Osteocyte (in vitro differentiated cells): ENCODE measurements at regions not wholly inside any gene's neighbourhood (a gene's known extent, or its start where the extent isn't known, plus 50 kb on each side); places are given as distances from the start of the nearest gene placed in this dataset.

Experiments used
- DNase-seq: peaks from one replicate; pipeline ENCODE4 v3.0.0; 2021; ENCODE audit warnings: mixed read lengths; ENCODE audit not compliant: unreplicated experiment; ENCODE audit errors: extremely low spot score
- H3K27ac Mint-ChIP-seq: one replicate; pipeline ENCODE4 v1.8.0; 2021; ENCODE audit warnings: mild to moderate bottlenecking, mixed read lengths; ENCODE audit not compliant: unreplicated experiment
- H3K27me3 Mint-ChIP-seq: one replicate; pipeline ENCODE4 v1.8.0; 2021; ENCODE audit warnings: mixed read lengths; ENCODE audit not compliant: unreplicated experiment
- H3K36me3 Mint-ChIP-seq: one replicate; pipeline ENCODE4 v1.8.0; 2021; ENCODE audit warnings: mixed read lengths; ENCODE audit not compliant: unreplicated experiment
- H3K4me1 Mint-ChIP-seq: one replicate; pipeline ENCODE4 v1.8.0; 2021; ENCODE audit warnings: mixed read lengths; ENCODE audit not compliant: unreplicated experiment
- H3K4me3 Mint-ChIP-seq: one replicate; pipeline ENCODE4 v1.8.0; 2021; ENCODE audit warnings: mild to moderate bottlenecking, moderate library complexity, mixed read lengths; ENCODE audit not compliant: unreplicated experiment
- H3K9me3 Mint-ChIP-seq: one replicate; pipeline ENCODE4 v1.8.0; 2021; ENCODE audit warnings: mixed read lengths; ENCODE audit not compliant: unreplicated experiment
- CTCF ChIP-seq: fragments of 200-600 bp; sonication (generic); IDR thresholded peaks from 2 replicates; pipeline ENCODE4 v1.5.0; 2021; ENCODE audit warnings: antibody characterized with exemption, mild to moderate bottlenecking, moderate library complexity

- no peak for TF ChIP-seq CTCF
- Mint-ChIP-seq H3K27ac (no peak overlapping the region), H3K4me3 (no peak overlapping the region), H3K9me3 (peaks cover 19% of the 10 kb centered on the region), H3K4me1 (no peaks in the 10 kb centered on the region), H3K36me3 (peaks cover 6% of the 10 kb centered on the region), H3K27me3 (peaks cover 8% of the 10 kb centered on the region)
- no peak for DNase-seq
Observed at GRCh38 chr6:105474234-105474633, 71.4 kb upstream of the PREP start.

- TF ChIP-seq CTCF = no peak
- Mint-ChIP-seq H3K4me3 (no peak overlapping the region), H3K9me3 (peaks cover 20% of the 10 kb centered on the region), H3K27me3 (peaks cover 17% of the 10 kb centered on the region), H3K36me3 (peaks cover 4% of the 10 kb centered on the region), H3K27ac (no peak overlapping the region), H3K4me1 (no peaks in the 10 kb centered on the region)
- DNase-seq = no peak
Observed at GRCh38 chr6:105469946-105470345, 67.1 kb upstream of the PREP start.

- peaks cover 4% of the 10 kb centered on the region for H3K36me3 Mint-ChIP-seq
Observed at GRCh38 chr6:105468850-105469249, 66.0 kb upstream of the PREP start.

GRCh38 chr6:105460860-105461259 lies 58.0 kb upstream of the PREP start:
- Mint-ChIP-seq H3K4me3 (no peak overlapping the region), H3K27ac (no peak overlapping the region), H3K9me3 (peaks cover 22% of the 10 kb centered on the region), H3K27me3 (peaks cover 2% of the 10 kb centered on the region), H3K36me3 (peaks cover 2% of the 10 kb centered on the region), H3K4me1 (no peaks in the 10 kb centered on the region)
- DNase-seq = no peak
- TF ChIP-seq CTCF = no peak

More at GRCh38 chr6:105468850-105469249, 66.0 kb upstream of the PREP start:
- Mint-ChIP-seq H3K27ac (no peak overlapping the region), H3K4me3 (no peak overlapping the region), H3K9me3 (peaks cover 22% of the 10 kb centered on the region), H3K27me3 (peaks cover 17% of the 10 kb centered on the region), H3K4me1 (no peaks in the 10 kb centered on the region)
- DNase-seq = no peak
- TF ChIP-seq CTCF = no peak

GRCh38 chr6:105459864-105460263 lies 57.0 kb upstream of the PREP start:
- TF ChIP-seq CTCF = no peak
- Mint-ChIP-seq H3K27ac (no peak overlapping the region), H3K27me3 (no peaks in the 10 kb centered on the region), H3K9me3 (peaks cover 12% of the 10 kb centered on the region), H3K4me3 (no peak overlapping the region), H3K4me1 (no peaks in the 10 kb centered on the region), H3K36me3 (no peaks in the 10 kb centered on the region)
- no peak for DNase-seq
